ENCODE measurements at regions not wholly inside any gene's neighbourhood (a gene's known extent, or its start where the extent isn't known, plus 50 kb on each side); places are given as distances from the start of the nearest gene placed in this dataset.

DNA sequence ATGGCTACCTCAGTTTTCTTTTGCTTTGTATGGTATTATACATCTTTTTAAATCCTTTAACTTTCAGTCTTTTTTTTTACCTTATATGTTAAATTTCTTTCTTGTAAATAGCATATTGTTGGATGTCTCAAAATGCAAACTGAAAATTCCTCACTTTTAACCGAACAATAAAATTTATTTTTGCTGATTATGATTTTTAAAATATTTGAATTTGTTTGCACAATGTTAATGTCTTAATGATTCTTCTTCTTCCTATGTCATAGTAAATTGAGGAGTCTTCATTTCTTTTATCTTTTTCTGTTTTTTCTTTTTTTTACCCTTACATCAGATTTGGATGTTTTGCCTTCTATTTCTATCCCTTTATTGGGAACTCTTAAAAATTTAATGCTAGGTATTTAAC lies 574.2 kb upstream of the CDH4 start:
- Mint-ChIP-seq H3K4me3 (no peak overlapping the region), H3K27ac (ENCODE audit: unreplicated experiment) (no peak overlapping the region), H3K36me3 (ENCODE audit: low read depth) (no peaks in the 10 kb centered on the region), H3K27me3 (ENCODE audit: low read depth) (peaks cover 21% of the 10 kb centered on the region), H3K4me1 (no peaks in the 10 kb centered on the region), H3K9me3 (no peaks in the 10 kb centered on the region)
- TF ChIP-seq, protein P1, sequence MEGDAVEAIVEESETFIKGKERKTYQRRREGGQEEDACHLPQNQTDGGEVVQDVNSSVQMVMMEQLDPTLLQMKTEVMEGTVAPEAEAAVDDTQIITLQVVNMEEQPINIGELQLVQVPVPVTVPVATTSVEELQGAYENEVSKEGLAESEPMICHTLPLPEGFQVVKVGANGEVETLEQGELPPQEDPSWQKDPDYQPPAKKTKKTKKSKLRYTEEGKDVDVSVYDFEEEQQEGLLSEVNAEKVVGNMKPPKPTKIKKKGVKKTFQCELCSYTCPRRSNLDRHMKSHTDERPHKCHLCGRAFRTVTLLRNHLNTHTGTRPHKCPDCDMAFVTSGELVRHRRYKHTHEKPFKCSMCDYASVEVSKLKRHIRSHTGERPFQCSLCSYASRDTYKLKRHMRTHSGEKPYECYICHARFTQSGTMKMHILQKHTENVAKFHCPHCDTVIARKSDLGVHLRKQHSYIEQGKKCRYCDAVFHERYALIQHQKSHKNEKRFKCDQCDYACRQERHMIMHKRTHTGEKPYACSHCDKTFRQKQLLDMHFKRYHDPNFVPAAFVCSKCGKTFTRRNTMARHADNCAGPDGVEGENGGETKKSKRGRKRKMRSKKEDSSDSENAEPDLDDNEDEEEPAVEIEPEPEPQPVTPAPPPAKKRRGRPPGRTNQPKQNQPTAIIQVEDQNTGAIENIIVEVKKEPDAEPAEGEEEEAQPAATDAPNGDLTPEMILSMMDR (conservative IDR thresholded peaks at IDR 0.05) = no peak
- DNase-seq (ENCODE audit: low read depth, low spot score) = no peak

DNA sequence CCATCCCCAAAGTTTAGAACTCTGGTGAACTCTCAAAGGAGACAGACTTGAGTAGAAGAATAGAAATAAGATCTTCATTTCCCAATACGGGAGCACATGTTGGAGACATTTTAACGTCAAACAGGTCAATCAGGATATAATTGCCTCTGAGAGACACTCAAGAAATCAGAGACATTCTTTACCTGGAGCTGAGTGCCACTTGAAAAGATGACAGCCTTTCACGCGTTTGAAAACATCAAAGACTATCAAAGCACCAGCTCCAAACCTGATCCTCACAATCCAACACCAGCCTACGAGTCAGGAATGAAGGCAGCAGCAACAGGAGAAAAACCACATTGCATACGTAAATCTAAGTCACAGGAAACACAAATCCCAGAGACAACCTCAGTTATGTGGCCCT lies 571.5 kb upstream of the CDH4 start:
- no peaks in the 10 kb centered on the region for H3K36me3 Mint-ChIP-seq (ENCODE audit: low read depth)
- no peak overlapping the region for H3K4me3 Mint-ChIP-seq
- no peaks in the 10 kb centered on the region for H3K9me3 Mint-ChIP-seq
- TF ChIP-seq, protein P1 (conservative IDR thresholded peaks at IDR 0.05) = no peak
- H3K27ac Mint-ChIP-seq (ENCODE audit: unreplicated experiment) = no peak overlapping the region
- H3K27me3 Mint-ChIP-seq (ENCODE audit: low read depth) = peaks cover 7% of the 10 kb centered on the region
- H3K4me1 Mint-ChIP-seq = no peaks in the 10 kb centered on the region
- no peak for DNase-seq (ENCODE audit: low read depth, low spot score)

DNA sequence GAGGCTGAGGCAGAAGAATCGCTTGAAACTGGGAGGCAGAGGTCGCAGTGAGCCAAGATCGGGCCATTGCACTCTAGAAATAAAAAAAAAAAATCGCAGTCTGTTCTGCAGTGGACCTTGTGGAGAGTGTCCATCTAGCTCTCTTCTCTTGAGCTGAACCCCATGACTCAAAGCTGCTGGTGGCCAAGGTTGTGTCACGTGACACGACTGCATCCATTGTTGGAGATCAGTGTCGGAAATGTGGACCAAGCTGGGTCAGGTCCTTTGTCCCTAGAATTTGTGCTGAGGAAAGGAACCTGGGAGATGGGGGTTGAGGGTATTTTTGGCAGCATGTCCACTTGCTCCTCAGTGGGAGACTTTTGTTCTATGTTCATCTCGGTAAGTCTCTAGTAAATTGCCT lies 564.8 kb upstream of the CDH4 start:
- TF ChIP-seq, protein P1 (conservative IDR thresholded peaks at IDR 0.05) = no peak
- Mint-ChIP-seq H3K27ac (ENCODE audit: unreplicated experiment) (no peak overlapping the region), H3K36me3 (ENCODE audit: low read depth) (no peaks in the 10 kb centered on the region), H3K9me3 (no peaks in the 10 kb centered on the region), H3K4me3 (no peak overlapping the region), H3K4me1 (peaks cover 4% of the 10 kb centered on the region), H3K27me3 (ENCODE audit: low read depth) (peaks cover 4% of the 10 kb centered on the region)
- DNase-seq (ENCODE audit: low read depth, low spot score) = no peak

DNA sequence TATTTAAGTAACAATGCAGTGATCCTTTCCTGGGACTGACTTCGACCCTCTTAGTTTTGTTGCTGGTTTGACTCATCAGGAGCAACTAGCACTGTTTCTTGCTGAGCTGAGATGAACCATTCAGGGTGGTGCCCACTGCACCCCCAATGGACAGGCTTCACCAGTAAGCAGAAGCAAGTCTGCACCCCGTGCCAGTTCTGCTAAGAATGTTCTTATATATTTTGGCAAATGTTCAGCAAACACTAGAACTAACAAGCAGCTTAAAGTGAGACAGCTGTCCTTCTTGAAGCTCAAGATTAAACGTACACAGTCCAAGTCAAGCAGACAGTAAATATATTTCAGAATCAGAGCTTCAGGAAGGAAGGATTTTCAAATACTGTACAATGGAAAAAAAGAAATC lies 561.3 kb upstream of the CDH4 start:
- no peak overlapping the region for H3K27ac Mint-ChIP-seq (ENCODE audit: unreplicated experiment)
- H3K4me1 Mint-ChIP-seq = peaks cover 23% of the 10 kb centered on the region
- H3K27me3 Mint-ChIP-seq (ENCODE audit: low read depth) = peaks cover 4% of the 10 kb centered on the region
- H3K9me3 Mint-ChIP-seq = no peaks in the 10 kb centered on the region
- no peak for DNase-seq (ENCODE audit: low read depth, low spot score)
- TF ChIP-seq, protein P1 (conservative IDR thresholded peaks at IDR 0.05) = no peak
- no peak overlapping the region for H3K4me3 Mint-ChIP-seq
- H3K36me3 Mint-ChIP-seq (ENCODE audit: low read depth) = no peaks in the 10 kb centered on the region

DNA sequence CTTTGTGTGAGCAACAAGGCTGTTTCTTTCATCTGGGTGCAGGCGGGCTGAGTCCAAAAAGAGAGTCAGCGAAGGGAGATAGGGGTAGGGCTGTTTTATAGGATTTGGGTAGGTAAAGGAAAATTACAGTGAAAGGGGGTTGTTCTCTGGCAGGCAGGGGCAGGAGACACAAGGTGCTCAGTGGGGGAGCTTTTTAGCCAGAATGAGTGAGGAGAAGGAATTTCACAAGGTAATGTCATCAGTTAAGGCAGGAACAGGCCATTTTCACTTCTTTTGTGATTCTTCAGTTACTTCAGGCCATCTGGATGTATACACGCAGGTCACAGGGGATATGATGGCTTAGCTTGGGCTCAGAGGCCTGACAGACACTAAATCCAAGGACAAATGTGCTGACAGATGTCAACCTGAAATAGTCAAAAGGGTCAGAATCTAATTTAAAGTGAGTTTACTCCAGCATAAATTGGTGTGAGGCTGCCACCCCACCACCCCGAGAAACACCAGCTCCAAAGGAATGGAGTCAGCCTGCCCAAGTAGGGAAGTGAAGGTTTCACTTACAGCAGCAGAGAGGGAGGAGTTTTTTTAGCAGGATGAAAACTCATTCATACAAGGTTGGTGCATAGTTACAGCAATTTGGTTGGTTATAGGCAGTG lies 560.0 kb upstream of the CDH4 start:
- H3K27me3 Mint-ChIP-seq (ENCODE audit: low read depth) = peaks cover 4% of the 10 kb centered on the region

More for the DNA sequence above, 560.0 kb upstream of the CDH4 start:
- TF ChIP-seq, protein P1 (conservative IDR thresholded peaks at IDR 0.05) = no peak
- no peak overlapping the region for H3K27ac Mint-ChIP-seq (ENCODE audit: unreplicated experiment)
- no peak for DNase-seq (ENCODE audit: low read depth, low spot score)
- peaks cover 23% of the 10 kb centered on the region for H3K4me1 Mint-ChIP-seq
- no peak overlapping the region for H3K4me3 Mint-ChIP-seq
- H3K36me3 Mint-ChIP-seq (ENCODE audit: low read depth) = no peaks in the 10 kb centered on the region
- no peaks in the 10 kb centered on the region for H3K9me3 Mint-ChIP-seq

All from neural crest cell (in vitro differentiated cells).